ENCODE measurements at regions not wholly inside any gene's neighbourhood (a gene's known extent, or its start where the extent isn't known, plus 50 kb on each side); places are given as distances from the start of the nearest gene placed in this dataset.

GRCh38 chr14:40684328-40684727 is 922.3 kb upstream of the LRFN5 start:
- no peak for TF ChIP-seq CTCF (IDR thresholded peaks at IDR 0.05)
- no peak for TF ChIP-seq HOXA7 (CRISPR knock-in tag; IDR thresholded peaks at IDR 0.05)
- TF ChIP-seq POLR2A (IDR thresholded peaks at IDR 0.05; ENCODE audit: low read length) = no peak
- TF ChIP-seq ELK1 (IDR thresholded peaks at IDR 0.05; ENCODE audit: low read depth, low read length) = no peak
- no peak for TF ChIP-seq ZFP36 (IDR thresholded peaks at IDR 0.05; ENCODE audit: borderline replicate concordance, partially characterized antibody)
- no peak for TF ChIP-seq SMC3 (IDR thresholded peaks at IDR 0.05)
- no peak for TF ChIP-seq RNF2 (IDR thresholded peaks at IDR 0.05; ENCODE audit: borderline replicate concordance, low read depth)

Data from A549 (cell line).